DND-41 (cell line): ENCODE measurements at regions not wholly inside any gene's neighbourhood (a gene's known extent, or its start where the extent isn't known, plus 50 kb on each side); places are given as distances from the start of the nearest gene placed in this dataset.

Experiments
- CTCF ChIP-seq: IDR thresholded peaks from 2 replicates; pipeline ENCODE4 v1.5.1; 2012; ENCODE audit warnings: borderline replicate concordance, low read length, moderate library complexity, mild to moderate bottlenecking; ENCODE audit not compliant: poor library complexity, severe bottlenecking; ENCODE audit errors: extremely low read depth
- EZH2 ChIP-seq: IDR thresholded peaks from 3 replicates; pipeline ENCODE4 v1.6.1; 2012; ENCODE audit warnings: borderline replicate concordance, low read depth, mild to moderate bottlenecking, moderate library complexity, low read length, inconsistent platforms; ENCODE audit not compliant: severe bottlenecking

GRCh38 chr1:87560137-87560536 lies 231.5 kb downstream of the LMO4 start:
- TF ChIP-seq CTCF (no peak), EZH2 (no peak)
